ENCODE measurements at regions not wholly inside any gene's neighbourhood (a gene's known extent, or its start where the extent isn't known, plus 50 kb on each side); places are given as distances from the start of the nearest gene placed in this dataset.

- ChIA-PET CTCF (no interaction called here), POLR2A (no interaction called here)
- TF ChIP-seq TARDBP (IDR thresholded peaks at IDR 0.05): no peak
- no peak for TF ChIP-seq LEF1 (IDR thresholded peaks at IDR 0.05; ENCODE audit: borderline replicate concordance)
- TF ChIP-seq L3MBTL2 (conservative IDR thresholded peaks at IDR 0.05): no peak
- no peak for DNase-seq (ENCODE audit: extremely low spot score)
Measured at GRCh38 chr18:66107546-66107945, 356.7 kb downstream of the CDH7 start.

DNA sequence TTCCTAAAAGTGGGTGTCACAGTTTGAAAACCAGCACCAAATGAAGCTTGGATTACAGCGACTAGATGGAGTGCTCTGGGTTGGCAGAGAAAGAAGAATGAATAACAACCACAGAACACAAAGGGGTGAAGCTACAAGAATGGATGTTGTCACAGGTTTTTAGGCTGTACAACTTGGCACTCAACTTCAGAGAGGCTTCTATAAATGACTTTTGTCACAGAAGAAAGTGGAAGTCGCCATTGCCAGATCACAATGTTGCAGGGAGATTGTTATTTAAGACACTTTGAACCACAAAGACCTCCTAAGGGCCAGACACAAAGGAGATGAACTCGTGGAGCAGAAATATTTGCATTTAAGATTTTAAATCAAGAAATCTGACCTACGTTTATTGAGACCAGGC, 354.2 kb downstream of the CDH7 start:
- CTCF ChIA-PET: no interaction called here
- POLR2A ChIA-PET: no interaction called here
- TF ChIP-seq LEF1 (IDR thresholded peaks at IDR 0.05; ENCODE audit: borderline replicate concordance) (no peak), L3MBTL2 (conservative IDR thresholded peaks at IDR 0.05) (no peak), FOXK2 (IDR thresholded peaks at IDR 0.05) (no peak), TARDBP (IDR thresholded peaks at IDR 0.05) (no peak), FOXA1 (IDR thresholded peaks at IDR 0.05) (no peak), ELF4 (IDR thresholded peaks at IDR 0.05) (no peak), SP1 (IDR thresholded peaks at IDR 0.05) (no peak), BHLHE40 (IDR thresholded peaks at IDR 0.05; ENCODE audit: borderline replicate concordance) (no peak), CTBP1 (IDR thresholded peaks at IDR 0.05; ENCODE audit: borderline replicate concordance) (no peak), NFRKB (IDR thresholded peaks at IDR 0.05) (no peak), ZNF384 (IDR thresholded peaks at IDR 0.05) (no peak), SUZ12 (IDR thresholded peaks at IDR 0.05) (no peak), FOXM1 (IDR thresholded peaks at IDR 0.05; ENCODE audit: borderline replicate concordance) (no peak), HDGF (IDR thresholded peaks at IDR 0.05; ENCODE audit: borderline replicate concordance) (no peak), ARNT (IDR thresholded peaks at IDR 0.05) (no peak)
- no peak for DNase-seq (ENCODE audit: extremely low spot score)

DNA sequence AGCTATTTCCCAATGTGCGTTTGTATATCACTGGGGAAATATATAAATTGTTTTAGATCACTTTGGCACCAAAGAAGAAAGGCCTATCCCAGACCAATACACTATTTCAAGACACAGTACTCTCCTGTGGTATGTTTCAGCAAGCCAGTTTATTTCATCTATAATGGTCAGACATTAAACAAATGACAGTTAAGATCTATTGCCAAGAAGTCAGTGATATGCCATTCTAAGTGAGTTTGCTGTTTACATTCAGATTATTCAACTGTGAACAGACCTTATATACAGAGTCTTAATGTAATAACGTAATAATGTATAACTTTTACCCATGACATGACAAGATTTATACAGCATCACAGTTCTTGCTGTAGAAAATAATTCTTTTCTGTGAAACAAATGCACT, 352.7 kb downstream of the CDH7 start:
- no peak for DNase-seq (ENCODE audit: extremely low spot score)
- no peak for TF ChIP-seq BHLHE40 (IDR thresholded peaks at IDR 0.05; ENCODE audit: borderline replicate concordance)
- TF ChIP-seq FOXA1 (IDR thresholded peaks at IDR 0.05): no peak
- TF ChIP-seq SP1 (IDR thresholded peaks at IDR 0.05): no peak
- no peak for TF ChIP-seq ELF4 (IDR thresholded peaks at IDR 0.05)
- CTCF ChIA-PET: no interaction called here
- POLR2A ChIA-PET: no interaction called here

DNA sequence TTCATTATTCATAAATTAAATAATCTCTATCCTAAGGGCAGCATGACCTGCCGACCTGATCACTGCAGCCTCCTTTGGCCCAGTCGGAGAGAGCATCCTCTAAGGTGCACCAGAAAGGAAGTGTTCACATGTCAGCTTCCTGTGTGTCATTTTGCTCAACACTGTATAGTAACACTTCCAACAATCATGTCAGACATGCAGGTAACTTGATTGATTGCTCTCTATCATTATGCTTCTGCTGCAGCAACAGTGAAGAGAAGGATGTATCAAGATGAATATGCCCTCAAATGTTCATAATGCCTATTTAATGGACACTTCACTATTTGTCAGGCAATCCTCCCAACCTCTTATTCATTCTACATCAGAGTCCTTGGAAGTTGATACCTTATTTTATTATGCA, 332.3 kb downstream of the CDH7 start:
- no peak for TF ChIP-seq SUZ12 (IDR thresholded peaks at IDR 0.05)
- TF ChIP-seq NFRKB (IDR thresholded peaks at IDR 0.05): no peak
- TF ChIP-seq ELF4 (IDR thresholded peaks at IDR 0.05): no peak
- TF ChIP-seq ZNF384 (IDR thresholded peaks at IDR 0.05): no peak
- no peak for DNase-seq (ENCODE audit: extremely low spot score)
- CTCF ChIA-PET: no interaction called here
- POLR2A ChIA-PET: no interaction called here

DNA sequence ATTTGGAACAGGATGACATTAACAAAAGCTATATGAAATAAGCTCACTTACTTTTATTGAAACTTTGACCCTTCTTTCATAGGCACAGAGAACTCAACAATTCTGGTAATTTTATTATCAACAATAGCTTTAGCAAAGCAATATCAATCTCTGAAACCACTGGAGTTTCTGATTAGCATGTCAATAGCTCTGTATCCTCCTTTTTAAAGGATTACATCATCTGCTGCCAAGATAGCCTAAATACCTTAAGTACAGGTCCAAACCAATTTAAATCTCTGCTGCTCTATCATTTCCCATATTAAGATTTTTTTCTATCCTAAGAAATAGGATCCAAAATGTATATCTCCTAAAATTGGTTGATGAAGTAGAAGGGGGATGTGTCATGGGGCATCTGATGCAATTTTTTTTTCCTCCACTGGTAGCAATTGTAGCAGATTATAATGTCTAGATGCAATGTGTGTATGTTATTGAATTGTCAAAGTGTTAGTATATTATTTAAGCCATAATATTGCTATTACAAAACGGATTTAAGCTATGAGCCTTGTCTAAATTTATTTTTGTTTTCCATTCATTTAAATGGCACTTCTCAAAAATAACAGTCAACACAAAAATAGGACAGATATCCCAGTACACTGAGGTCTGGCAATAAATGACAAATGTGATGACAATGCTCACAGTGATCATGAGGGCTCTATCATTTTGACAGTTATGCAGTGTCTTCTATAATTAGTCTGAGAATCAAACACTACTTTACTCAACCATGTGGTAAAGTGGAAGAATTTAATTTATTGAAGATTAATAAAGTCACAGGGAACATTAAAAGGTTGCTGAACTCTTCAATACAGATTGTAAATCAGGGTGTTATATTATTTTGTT, 328.4 kb downstream of the CDH7 start:
- ChIA-PET POLR2A (no interaction called here), CTCF (interaction anchor here (0.7 kb wide), 1 partner anchor 9 kb away, joined by 3 read pairs; no protein-coding TSS in a partner anchor)
- DNase-seq (ENCODE audit: extremely low spot score): no peak
- TF ChIP-seq FOXM1 (IDR thresholded peaks at IDR 0.05; ENCODE audit: borderline replicate concordance) (no peak), TARDBP (IDR thresholded peaks at IDR 0.05) (no peak), HDGF (IDR thresholded peaks at IDR 0.05; ENCODE audit: borderline replicate concordance) (no peak), ARNT (IDR thresholded peaks at IDR 0.05) (no peak), SP1 (IDR thresholded peaks at IDR 0.05) (no peak), ZNF384 (IDR thresholded peaks at IDR 0.05) (no peak), FOXA1 (IDR thresholded peaks at IDR 0.05) (no peak), FOXK2 (IDR thresholded peaks at IDR 0.05) (no peak), NFRKB (IDR thresholded peaks at IDR 0.05) (no peak), SUZ12 (IDR thresholded peaks at IDR 0.05) (no peak), BHLHE40 (IDR thresholded peaks at IDR 0.05; ENCODE audit: borderline replicate concordance) (no peak), LEF1 (IDR thresholded peaks at IDR 0.05; ENCODE audit: borderline replicate concordance) (no peak), L3MBTL2 (conservative IDR thresholded peaks at IDR 0.05) (no peak), CTBP1 (IDR thresholded peaks at IDR 0.05; ENCODE audit: borderline replicate concordance) (no peak), ELF4 (IDR thresholded peaks at IDR 0.05) (no peak)
- TF ChIP-seq, protein P1, sequence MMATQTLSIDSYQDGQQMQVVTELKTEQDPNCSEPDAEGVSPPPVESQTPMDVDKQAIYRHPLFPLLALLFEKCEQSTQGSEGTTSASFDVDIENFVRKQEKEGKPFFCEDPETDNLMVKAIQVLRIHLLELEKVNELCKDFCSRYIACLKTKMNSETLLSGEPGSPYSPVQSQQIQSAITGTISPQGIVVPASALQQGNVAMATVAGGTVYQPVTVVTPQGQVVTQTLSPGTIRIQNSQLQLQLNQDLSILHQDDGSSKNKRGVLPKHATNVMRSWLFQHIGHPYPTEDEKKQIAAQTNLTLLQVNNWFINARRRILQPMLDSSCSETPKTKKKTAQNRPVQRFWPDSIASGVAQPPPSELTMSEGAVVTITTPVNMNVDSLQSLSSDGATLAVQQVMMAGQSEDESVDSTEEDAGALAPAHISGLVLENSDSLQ (IDR thresholded peaks at IDR 0.05): no peak

GRCh38 chr18:66077066-66077465, 326.3 kb downstream of the CDH7 start:
- ChIA-PET CTCF (no interaction called here), POLR2A (no interaction called here)
- no peak for TF ChIP-seq BHLHE40 (IDR thresholded peaks at IDR 0.05; ENCODE audit: borderline replicate concordance)
- TF ChIP-seq, protein P1 (IDR thresholded peaks at IDR 0.05): no peak
- no peak for TF ChIP-seq SUZ12 (IDR thresholded peaks at IDR 0.05)
- no peak for TF ChIP-seq NFRKB (IDR thresholded peaks at IDR 0.05)
- no peak for TF ChIP-seq FOXM1 (IDR thresholded peaks at IDR 0.05; ENCODE audit: borderline replicate concordance)
- no peak for TF ChIP-seq FOXA1 (IDR thresholded peaks at IDR 0.05)
- TF ChIP-seq TARDBP (IDR thresholded peaks at IDR 0.05): no peak
- no peak for TF ChIP-seq ZNF384 (IDR thresholded peaks at IDR 0.05)
- TF ChIP-seq SP1 (IDR thresholded peaks at IDR 0.05): no peak
- no peak for TF ChIP-seq CTBP1 (IDR thresholded peaks at IDR 0.05; ENCODE audit: borderline replicate concordance)
- no peak for TF ChIP-seq L3MBTL2 (conservative IDR thresholded peaks at IDR 0.05)
- no peak for TF ChIP-seq LEF1 (IDR thresholded peaks at IDR 0.05; ENCODE audit: borderline replicate concordance)
- TF ChIP-seq ELF4 (IDR thresholded peaks at IDR 0.05): no peak
- TF ChIP-seq HDGF (IDR thresholded peaks at IDR 0.05; ENCODE audit: borderline replicate concordance): no peak
- no peak for DNase-seq (ENCODE audit: extremely low spot score)

GRCh38 chr18:66066191-66066590, 315.4 kb downstream of the CDH7 start:
- no peak for TF ChIP-seq LEF1 (IDR thresholded peaks at IDR 0.05; ENCODE audit: borderline replicate concordance)
- TF ChIP-seq NFRKB (IDR thresholded peaks at IDR 0.05): no peak
- TF ChIP-seq HDGF (IDR thresholded peaks at IDR 0.05; ENCODE audit: borderline replicate concordance): no peak
- no peak for TF ChIP-seq TARDBP (IDR thresholded peaks at IDR 0.05)
- no peak for TF ChIP-seq ELF4 (IDR thresholded peaks at IDR 0.05)
- no peak for TF ChIP-seq SP1 (IDR thresholded peaks at IDR 0.05)
- TF ChIP-seq SUZ12 (IDR thresholded peaks at IDR 0.05): no peak
- no peak for TF ChIP-seq FOXK2 (IDR thresholded peaks at IDR 0.05)
- TF ChIP-seq ARNT (IDR thresholded peaks at IDR 0.05): no peak
- TF ChIP-seq, protein P1 (IDR thresholded peaks at IDR 0.05): no peak
- no peak for TF ChIP-seq FOXM1 (IDR thresholded peaks at IDR 0.05; ENCODE audit: borderline replicate concordance)
- TF ChIP-seq ZNF384 (IDR thresholded peaks at IDR 0.05): no peak
- TF ChIP-seq BHLHE40 (IDR thresholded peaks at IDR 0.05; ENCODE audit: borderline replicate concordance): no peak
- DNase-seq (ENCODE audit: extremely low spot score): no peak
- ChIA-PET CTCF (no interaction called here), POLR2A (no interaction called here)
